H1 (cell line): ENCODE measurements at regions not wholly inside any gene's neighbourhood (a gene's known extent, or its start where the extent isn't known, plus 50 kb on each side); places are given as distances from the start of the nearest gene placed in this dataset.

Source experiments
- CTCF ChIA-PET: fragments of 300-600 bp; sonication (Branson Sonifier 250); formaldehyde crosslinking; loops from one replicate; lab custom pipeline; 2021; ENCODE audit not compliant: partially characterized antibody; lab: Charles Lee
- POLR2A ChIA-PET: fragments of 300-600 bp; sonication (Branson Sonifier 250); formaldehyde crosslinking; loops from one replicate; lab custom pipeline; 2021; ENCODE audit warnings: inconsistent platforms; ENCODE audit not compliant: partially characterized antibody; lab: Charles Lee
- DNase-seq, 2 experiments: peaks; one replicate each; pipeline versions ENCODE4 v3.0.0 to v3.0.0-alpha.2; 2010 to 2022; ENCODE audit warnings: low spot score in 2 of 2, low read depth in 1 of 2, mixed read lengths in 1 of 2
- FAIRE-seq: peaks from 2 replicates; lab custom pipeline; 2011; peaks lifted over from hg19 to GRCh38; lab: Jason Lieb, UNC
- H2AFZ ChIP-seq: 2 replicates; pipeline ENCODE4 v1.8.1; 2012; ENCODE audit warnings: low read length, inconsistent platforms
- H2AK5ac ChIP-seq: 2 replicates; pipeline ENCODE4 v1.6.1; 2013; ENCODE audit warnings: low read depth, low read length
- H2BK120ac ChIP-seq: replicated peaks from 2 replicates; pipeline ENCODE3; 2013; ENCODE audit warnings: low read depth, low read length, inconsistent platforms
- H2BK12ac ChIP-seq: 2 replicates; pipeline ENCODE4 v1.6.1; 2013; ENCODE audit warnings: low read depth, low read length
- H2BK15ac ChIP-seq: 2 replicates; pipeline ENCODE4 v1.6.1; 2013; ENCODE audit warnings: low read length
- H2BK20ac ChIP-seq: 2 replicates; pipeline ENCODE4 v1.6.1; 2013; ENCODE audit warnings: low read length
- H2BK5ac ChIP-seq: 2 replicates; pipeline ENCODE4 v1.6.1; 2013; ENCODE audit warnings: low read depth, low read length
- H3K14ac ChIP-seq: 2 replicates; pipeline ENCODE4 v1.6.1; 2013; ENCODE audit warnings: inconsistent platforms; ENCODE audit not compliant: insufficient read length
- H3K18ac ChIP-seq: 2 replicates; pipeline ENCODE4 v1.6.1; 2013; ENCODE audit warnings: low read length; ENCODE audit errors: extremely low read depth
- H3K23ac ChIP-seq: 2 replicates; pipeline ENCODE4 v1.6.1; 2013; ENCODE audit warnings: inconsistent platforms; ENCODE audit not compliant: insufficient read length
- H3K23me2 ChIP-seq: 2 replicates; pipeline ENCODE4 v1.6.1; 2013; ENCODE audit warnings: low read depth, low read length
- H3K27ac ChIP-seq: 2 replicates; pipeline ENCODE4 v1.6.1; 2011; ENCODE audit warnings: low read depth, low read length, inconsistent platforms
- H3K27me3 ChIP-seq, 4 experiments: replicated peaks in 1 of 4; 1 replicate in 1 of 4; 2 replicates in 3 of 4; pipeline versions ENCODE4 v1.6.1 to v1.8.1; 2011 to 2013; ENCODE audit warnings: low read length in 3 of 4, mild to moderate bottlenecking in 3 of 4, inconsistent platforms in 2 of 4, mixed read lengths in 2 of 4, moderate library complexity in 1 of 4; ENCODE audit not compliant: control insufficient read depth in 3 of 4, insufficient read depth in 3 of 4; ENCODE audit errors: extremely low read depth in 1 of 4
- H3K36me3 ChIP-seq, 4 experiments: 2 replicates each; pipeline versions ENCODE4 v1.6.1 to v1.8.1; 2011 to 2013; ENCODE audit warnings: mild to moderate bottlenecking in 4 of 4, low read length in 3 of 4, moderate library complexity in 2 of 4, control low read depth in 1 of 4, inconsistent platforms in 1 of 4; ENCODE audit not compliant: insufficient read depth in 4 of 4, control insufficient read depth in 2 of 4
- H3K4ac ChIP-seq: replicated peaks from 2 replicates; pipeline ENCODE3; 2013; ENCODE audit warnings: low read length, low read depth, mixed read lengths, inconsistent platforms; ENCODE audit not compliant: insufficient read length
- H3K4me1 ChIP-seq, 4 experiments: replicated peaks in 1 of 4; 1 replicate in 1 of 4; 2 replicates in 3 of 4; pipeline versions ENCODE4 v1.6.1 to v1.8.1; 2011 to 2013; ENCODE audit warnings: low read length in 3 of 4, inconsistent platforms in 2 of 4, mixed read lengths in 1 of 4; ENCODE audit not compliant: insufficient read depth in 4 of 4, control insufficient read depth in 3 of 4
- H3K4me2 ChIP-seq, 2 experiments: 2 replicates each; pipeline versions ENCODE4 v1.6.1 to v1.8.1; 2011 to 2013; ENCODE audit warnings: low read depth in 2 of 2, low read length in 2 of 2, control low read depth in 1 of 2, inconsistent platforms in 1 of 2, mild to moderate bottlenecking in 1 of 2; ENCODE audit not compliant: insufficient read depth in 1 of 2
- H3K4me3 ChIP-seq, 4 experiments: fragments of 200-600, 300-600 bp in 1 of 4; sonication (generic), shearing (Covaris generic), sonication (Bioruptor Twin) in 1 of 4; 2 replicates each; pipeline versions ENCODE4 v1.5.1 to v1.8.1; 2011 to 2016; ENCODE audit warnings: low read length in 4 of 4, low read depth in 3 of 4, control low read depth in 2 of 4, inconsistent platforms in 2 of 4, mild to moderate bottlenecking in 2 of 4, mixed read lengths in 1 of 4, moderate library complexity in 1 of 4; ENCODE audit not compliant: insufficient read depth in 2 of 4; ENCODE audit errors: extremely low read depth in 1 of 4
- H3K56ac ChIP-seq: replicated peaks from 2 replicates; pipeline ENCODE3; 2013; ENCODE audit warnings: low read depth, mild to moderate bottlenecking, mixed read lengths, low read length, inconsistent platforms; ENCODE audit not compliant: insufficient read length
- H3K79me1 ChIP-seq: 2 replicates; pipeline ENCODE4 v1.6.1; 2013; ENCODE audit warnings: low read depth, low read length, control low read depth
- H3K79me2 ChIP-seq, 2 experiments: 2 replicates each; pipeline versions ENCODE4 v1.6.1 to v1.8.1; 2012 to 2013; ENCODE audit warnings: low read length in 2 of 2, mild to moderate bottlenecking in 2 of 2, inconsistent platforms in 1 of 2; ENCODE audit not compliant: insufficient read depth in 2 of 2, control insufficient read depth in 1 of 2
- H3K9ac ChIP-seq, 4 experiments: replicated peaks in 1 of 4; 1 replicate in 1 of 4; 2 replicates in 3 of 4; pipeline versions ENCODE4 v1.6.1 to v1.8.1; 2011 to 2013; ENCODE audit warnings: low read depth in 3 of 4, low read length in 3 of 4, control low read depth in 2 of 4, mild to moderate bottlenecking in 2 of 4, moderate library complexity in 2 of 4, inconsistent platforms in 1 of 4; ENCODE audit errors: extremely low read depth in 1 of 4
- H3K9me3 ChIP-seq, 2 experiments: 2 replicates each; pipeline versions ENCODE4 v1.6.1 to v1.8.1; 2012 to 2013; ENCODE audit warnings: mild to moderate bottlenecking in 2 of 2, moderate library complexity in 2 of 2, control low read depth in 1 of 2, inconsistent platforms in 1 of 2, low read depth in 1 of 2, low read length in 1 of 2, mixed read lengths in 1 of 2; ENCODE audit not compliant: insufficient read depth in 2 of 2
- H4K20me1 ChIP-seq, 2 experiments: replicated peaks in 1 of 2; 2 replicates each; pipeline versions ENCODE3 to v1.8.1; 2011 to 2013; ENCODE audit warnings: inconsistent platforms in 2 of 2, low read length in 2 of 2, mild to moderate bottlenecking in 1 of 2; ENCODE audit not compliant: insufficient read depth in 2 of 2, control insufficient read depth in 1 of 2
- H4K5ac ChIP-seq: 2 replicates; pipeline ENCODE4 v1.6.1; 2013; ENCODE audit warnings: low read length, low read depth, mixed read lengths, inconsistent platforms; ENCODE audit not compliant: insufficient read length
- H4K8ac ChIP-seq: 2 replicates; pipeline ENCODE4 v1.8.0; 2013; ENCODE audit warnings: mild to moderate bottlenecking, moderate library complexity, low read length, inconsistent platforms; ENCODE audit not compliant: insufficient read depth; ENCODE audit errors: extremely low read depth
- H4K91ac ChIP-seq: replicated peaks from 2 replicates; pipeline ENCODE3; 2013; ENCODE audit warnings: low read length, mixed read lengths, inconsistent platforms; ENCODE audit not compliant: insufficient read length
- ATF3 ChIP-seq: IDR thresholded peaks from 2 replicates; pipeline ENCODE4 v1.6.1; 2011; ENCODE audit warnings: low read depth, mild to moderate bottlenecking, low read length; ENCODE audit not compliant: insufficient read depth
- CTBP2 ChIP-seq: IDR thresholded peaks from 2 replicates; pipeline ENCODE4 v1.7.0; 2011; ENCODE audit warnings: borderline replicate concordance, mild to moderate bottlenecking, moderate library complexity, mixed read lengths, low read length; ENCODE audit not compliant: insufficient read depth, insufficient read length
- FOSL1 ChIP-seq: IDR thresholded peaks from 2 replicates; pipeline ENCODE4 v1.6.1; 2011; ENCODE audit warnings: mild to moderate bottlenecking, low read depth, low read length, moderate library complexity; ENCODE audit not compliant: insufficient read depth
- GTF2F1 ChIP-seq: IDR thresholded peaks from 2 replicates; pipeline ENCODE4 v1.6.1; 2012; ENCODE audit warnings: low read depth, low read length, improper control_type of control experiment, borderline replicate concordance
- KDM4A ChIP-seq: IDR thresholded peaks from one replicate; pipeline ENCODE4 v1.7.1; 2012; ENCODE audit warnings: low read depth, mild to moderate bottlenecking, moderate library complexity, low read length, inconsistent platforms; ENCODE audit not compliant: severe bottlenecking
- KDM5A ChIP-seq: fragments of 200-600 bp; IDR thresholded peaks from 2 replicates; pipeline ENCODE4 v1.7.1; 2012; ENCODE audit warnings: mild to moderate bottlenecking, low read length, inconsistent platforms, mixed read lengths
- MAFK ChIP-seq: IDR thresholded peaks from 2 replicates; pipeline ENCODE4 v1.6.1; 2012; ENCODE audit warnings: low read depth, mild to moderate bottlenecking, improper control_type of control experiment, low read length
- NANOG ChIP-seq: IDR thresholded peaks from 2 replicates; pipeline ENCODE4 v1.6.1; 2011; ENCODE audit warnings: low read length, low read depth, mild to moderate bottlenecking, inconsistent platforms; ENCODE audit not compliant: insufficient read depth, poor library complexity, severe bottlenecking
- NRF1 ChIP-seq: IDR thresholded peaks from 2 replicates; pipeline ENCODE4 v1.6.1; 2011; ENCODE audit warnings: mild to moderate bottlenecking, low read depth, low read length, improper control_type of control experiment
- POLR2AphosphoS5 ChIP-seq: IDR thresholded peaks from 2 replicates; pipeline ENCODE4 v1.6.1; 2011; ENCODE audit warnings: low read depth, low read length
- SAP30 ChIP-seq: fragments of 300-600 bp; sonication (generic); IDR thresholded peaks from 2 replicates; pipeline ENCODE4 v1.7.1; 2012; ENCODE audit warnings: low read length, moderate library complexity, mild to moderate bottlenecking, inconsistent platforms; ENCODE audit not compliant: insufficient read depth, insufficient replicate concordance
- SIRT6 ChIP-seq: IDR thresholded peaks from one replicate; pipeline ENCODE4 v1.7.1; 2012; ENCODE audit warnings: low read length, inconsistent platforms
- SP1 ChIP-seq: IDR thresholded peaks from 2 replicates; pipeline ENCODE4 v1.6.1; 2011; ENCODE audit warnings: low read depth, low read length
- TEAD4 ChIP-seq: IDR thresholded peaks from 2 replicates; pipeline ENCODE4 v1.6.1; 2012; ENCODE audit warnings: low read depth, low read length, inconsistent platforms, mixed read lengths
- WGBS, 2 experiments: shearing (Covaris generic) in 1 of 2; methylation state at CpG; one replicate each; pipeline versions ENCODE4 v1.1.6 to v1.1.7; 2013 to 2015; ENCODE audit warnings: low lambda C conversion rate in 2 of 2, mixed read lengths in 2 of 2, inconsistent platforms in 1 of 2, low coverage in 1 of 2, missing lambda C conversion rate in 1 of 2; ENCODE audit not compliant: insufficient replicate concordance in 2 of 2, insufficient coverage in 1 of 2, insufficient read length in 1 of 2; ENCODE audit errors: extremely low coverage in 1 of 2, missing lambda C conversion rate in 1 of 2; 5-methylcytosine and 5-hydroxymethylcytosine counted together

GRCh38 chr2:234368861-234369261, 128.0 kb downstream of the ARL4C start:
- Histone ChIP-seq H4K91ac (no peak overlapping the region), H2BK12ac (no peak overlapping the region), H4K20me1 (peaks cover 0 to 1% of the 10 kb centered on the region in 2 experiments), H3K18ac (no peak overlapping the region; the same call in 1 of the 2 replicates), H3K27me3 (no peaks in the 10 kb centered on the region; a peak in 2 of 7 replicates), H3K9ac (no peak overlapping the region), H3K79me2 (no peaks in the 10 kb centered on the region), H3K56ac (no peak overlapping the region), H3K14ac (no peak overlapping the region), H3K4me3 (no peak overlapping the region), H2BK5ac (no peak overlapping the region), H3K23ac (no peak overlapping the region), H2BK120ac (no peak overlapping the region), H2AFZ (no peak overlapping the region), H3K23me2 (no peaks in the 10 kb centered on the region), H3K79me1 (no peaks in the 10 kb centered on the region), H2BK20ac (no peak overlapping the region), H3K36me3 (no peaks in the 10 kb centered on the region), H4K5ac (no peak overlapping the region), H3K4me2 (no peak overlapping the region), H4K8ac (no peak overlapping the region), H3K4me1 (peaks cover 4 to 7% (median 6%) of the 10 kb centered on the region in 4 experiments; a peak in 5 of 7 replicates), H3K4ac (no peak overlapping the region), H2BK15ac (no peak overlapping the region), H3K27ac (no peak overlapping the region), H2AK5ac (no peak overlapping the region), H3K9me3 (no peaks in the 10 kb centered on the region)
- FAIRE-seq = no peak
- ChIA-PET POLR2A (interaction anchor here (0.6 to 1.6 kb wide), 2 partner anchors 9 to 453 kb away, joined by 4 to 6 read pairs; no protein-coding TSS in a partner anchor), CTCF (interaction anchor here (0.7 to 1.2 kb wide), 5 partner anchors 16 to 513 kb away, joined by 3 to 5 read pairs (median 3); no protein-coding TSS in a partner anchor)
- WGBS, 2 experiments = 40% methylated on average over 1 of the region's 1 CpG; no CpG with 5 or more reads in 1 of the 2 experiments
- no peak for DNase-seq
- no peak for TF ChIP-seq SP1
- no peak for TF ChIP-seq SAP30
- TF ChIP-seq ATF3 = no peak
- no peak for TF ChIP-seq CTBP2
- TF ChIP-seq KDM5A = no peak
- TF ChIP-seq NANOG = no peak
- TF ChIP-seq TEAD4 = no peak
- no peak for TF ChIP-seq FOSL1
- no peak for TF ChIP-seq POLR2AphosphoS5
- no peak for TF ChIP-seq MAFK
- no peak for TF ChIP-seq NRF1
- TF ChIP-seq GTF2F1 = no peak
- TF ChIP-seq KDM4A = no peak
- no peak for TF ChIP-seq SIRT6
